GM18511 (cell line): ENCODE measurements at regions not wholly inside any gene's neighbourhood (a gene's known extent, or its start where the extent isn't known, plus 50 kb on each side); places are given as distances from the start of the nearest gene placed in this dataset.

ENCODE experiments used
- ATAC-seq: cut with Tn5 transposase; IDR thresholded peaks from one replicate; pipeline ENCODE4 v1.9.1; 2021; ENCODE audit warnings: mild to moderate bottlenecking, moderate library complexity; ENCODE audit not compliant: unreplicated experiment

GRCh38 chr7:25762511-25763462 is 389.2 kb upstream of the NFE2L3 start:
- ATAC-seq: no peak

GRCh38 chr7:25763463-25763860 is 388.5 kb upstream of the NFE2L3 start:
- no peak for ATAC-seq

DNA sequence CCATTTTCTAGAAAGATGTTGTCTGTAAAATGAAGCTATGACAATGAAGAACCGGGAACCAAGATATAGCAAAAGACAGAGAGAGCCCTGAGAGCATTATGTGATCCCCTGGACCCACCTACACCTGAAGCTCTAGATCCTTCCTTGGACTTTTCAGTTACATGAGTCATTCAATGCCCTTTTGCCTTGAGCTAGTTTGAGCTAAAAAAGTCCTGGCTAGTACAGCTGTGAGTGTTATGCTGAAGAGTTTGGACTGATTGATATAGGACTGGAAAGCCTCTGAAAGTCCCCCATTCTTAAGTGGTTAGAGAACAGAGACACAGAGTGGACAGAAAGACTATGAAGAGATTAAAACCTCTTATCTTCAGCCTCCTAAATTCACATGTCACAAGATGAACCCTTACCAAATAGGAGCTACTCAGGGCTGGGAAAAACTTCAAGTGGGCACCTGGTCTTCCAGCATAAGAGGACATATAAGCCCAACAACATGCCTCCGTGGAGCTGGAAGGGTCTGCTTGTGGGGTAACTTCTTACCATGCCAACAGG is 386.8 kb upstream of the NFE2L3 start:
- ATAC-seq: no peak

DNA sequence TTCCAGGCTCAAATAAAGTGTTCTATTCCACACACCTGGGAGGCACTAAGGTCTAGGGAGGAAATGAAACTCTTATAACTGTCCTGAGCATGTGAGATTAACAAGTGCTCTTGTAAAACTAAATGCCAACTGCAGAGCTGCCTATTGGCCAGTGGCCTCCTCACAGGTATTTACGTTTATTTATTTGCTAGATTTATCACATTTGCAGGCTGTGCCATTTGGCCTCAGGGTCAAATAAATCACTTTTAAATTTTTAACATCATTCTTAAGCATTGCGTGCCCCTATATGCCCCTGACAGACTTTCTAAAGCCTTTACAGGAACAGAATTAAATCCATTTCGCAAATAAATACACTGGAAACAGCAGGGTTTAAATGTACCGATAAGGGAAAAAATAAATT is 381.8 kb upstream of the NFE2L3 start:
- no peak for ATAC-seq

- no peak for ATAC-seq
Observed at GRCh38 chr7:25770670-25771069, 381.3 kb upstream of the NFE2L3 start.

- no peak for ATAC-seq
Observed at GRCh38 chr7:25771491-25771890, 380.5 kb upstream of the NFE2L3 start.

DNA sequence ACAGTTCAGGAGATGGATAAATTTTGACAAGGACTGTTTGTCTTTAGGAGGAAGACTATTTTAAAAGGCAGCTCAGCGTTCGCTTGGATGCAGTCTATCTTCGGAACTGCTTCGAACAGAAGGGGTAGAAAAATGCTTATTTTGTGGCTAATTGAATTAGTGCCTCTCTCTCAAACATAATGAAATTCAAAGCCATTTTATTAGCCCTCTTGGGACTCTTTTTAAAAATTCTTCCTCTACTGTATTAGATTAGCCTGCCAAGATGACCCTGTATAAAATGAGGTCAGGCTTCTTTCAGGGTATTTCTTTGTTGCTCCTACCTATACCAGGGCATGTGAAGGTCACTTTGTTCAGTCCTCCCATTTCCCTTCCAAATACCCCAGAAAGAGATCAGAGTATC is 379.2 kb upstream of the NFE2L3 start:
- no peak for ATAC-seq

GRCh38 chr7:25774675-25775074 is 377.3 kb upstream of the NFE2L3 start:
- no peak for ATAC-seq

GRCh38 chr7:25775570-25775969 is 376.4 kb upstream of the NFE2L3 start:
- no peak for ATAC-seq

DNA sequence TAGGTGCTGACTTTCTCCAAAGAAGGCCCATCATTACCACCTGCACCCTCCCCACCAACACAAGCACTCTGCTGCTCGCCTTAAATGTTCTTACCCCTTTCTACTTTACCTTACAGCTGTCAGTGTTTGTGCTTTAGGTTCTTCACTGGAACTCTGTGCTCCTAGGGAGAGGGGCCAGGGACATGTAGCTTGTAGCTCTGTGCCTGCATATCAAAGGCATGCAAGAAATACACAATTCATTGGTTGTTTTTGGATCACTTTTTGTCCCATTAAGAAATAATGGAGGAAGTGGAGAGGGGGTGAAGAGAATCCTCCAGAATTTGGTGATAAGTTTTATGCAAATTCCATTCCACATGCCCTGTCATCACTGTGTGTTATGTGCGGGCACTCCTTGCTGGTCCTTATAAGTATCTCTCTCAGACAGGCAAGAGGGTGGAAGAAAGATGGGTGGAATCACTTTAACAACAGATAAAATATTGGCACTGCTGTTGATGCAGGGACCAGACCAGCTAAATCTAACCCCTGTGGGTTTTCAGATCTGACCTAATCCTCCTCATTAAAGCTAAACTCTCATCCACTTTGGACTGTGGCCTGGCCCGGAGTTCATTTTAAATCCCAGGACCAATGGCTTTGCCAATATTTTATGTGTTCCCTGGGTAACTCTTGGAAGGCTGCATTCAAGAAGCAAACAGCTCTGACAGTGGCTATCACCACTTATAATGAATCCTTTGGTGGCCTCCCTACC is 375.8 kb upstream of the NFE2L3 start:
- no peak for ATAC-seq

- no peak for ATAC-seq
Observed at GRCh38 chr7:25776744-25777123, 375.3 kb upstream of the NFE2L3 start.

DNA sequence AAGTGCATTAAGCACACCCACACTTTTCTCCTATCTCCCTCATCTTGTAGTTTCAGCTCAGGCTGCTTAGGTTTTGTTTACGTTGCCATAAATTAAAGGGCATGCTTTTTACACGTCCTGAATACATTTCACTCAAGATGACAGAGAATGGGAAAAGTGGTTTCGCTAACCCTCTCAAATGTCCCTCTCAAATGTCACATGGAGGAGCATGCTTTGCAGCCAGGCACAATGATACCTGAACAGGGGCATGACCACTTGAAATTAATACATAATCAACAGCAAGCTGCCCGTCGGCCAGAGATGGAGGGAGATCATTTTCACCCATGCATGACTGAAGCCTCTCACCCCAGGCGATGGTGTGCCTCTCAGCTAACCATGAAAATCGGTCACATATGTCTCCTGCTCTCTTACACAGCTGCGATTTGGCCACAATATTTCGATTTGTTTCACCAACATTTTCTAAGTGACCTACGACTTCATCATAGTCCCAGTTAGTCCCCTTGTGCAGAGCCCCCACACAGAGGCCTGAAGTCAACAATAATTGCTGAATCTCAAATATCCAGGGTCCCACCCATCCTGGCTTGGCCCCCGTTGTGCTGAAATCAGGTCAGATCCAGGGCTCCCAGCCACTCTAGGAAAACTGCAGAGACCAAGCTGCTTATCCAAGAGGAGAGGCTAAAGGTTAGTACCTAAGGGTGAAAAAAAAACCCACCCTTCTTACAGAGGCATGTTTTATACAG is 373.9 kb upstream of the NFE2L3 start:
- no peak for ATAC-seq

GRCh38 chr7:25779002-25779546 is 372.9 kb upstream of the NFE2L3 start:
- ATAC-seq: no peak

DNA sequence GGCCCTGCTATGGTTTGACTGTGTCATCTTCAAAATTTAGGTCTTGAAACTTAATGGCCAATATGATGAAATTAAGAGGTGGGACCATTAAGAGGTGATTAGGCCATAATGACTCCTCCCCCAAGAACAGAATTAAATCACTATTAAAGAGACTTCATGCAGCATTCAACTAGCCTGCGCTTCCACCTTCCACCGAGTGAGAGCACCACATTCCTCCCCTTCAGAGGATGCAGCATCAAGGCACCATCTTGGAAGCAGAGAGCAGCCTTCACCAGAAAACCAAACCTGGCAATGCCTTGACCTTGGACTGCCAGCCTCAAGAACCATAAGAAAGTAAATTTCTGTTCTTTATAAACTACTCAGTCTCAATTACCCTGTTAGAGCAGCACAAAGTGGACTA is 371.1 kb upstream of the NFE2L3 start:
- ATAC-seq: no peak

- no peak for ATAC-seq
Observed at GRCh38 chr7:25781704-25782103, 370.3 kb upstream of the NFE2L3 start.

GRCh38 chr7:25786936-25787335 is 365.1 kb upstream of the NFE2L3 start:
- ATAC-seq: no peak

GRCh38 chr7:25787336-25787735 is 364.7 kb upstream of the NFE2L3 start:
- no peak for ATAC-seq

DNA sequence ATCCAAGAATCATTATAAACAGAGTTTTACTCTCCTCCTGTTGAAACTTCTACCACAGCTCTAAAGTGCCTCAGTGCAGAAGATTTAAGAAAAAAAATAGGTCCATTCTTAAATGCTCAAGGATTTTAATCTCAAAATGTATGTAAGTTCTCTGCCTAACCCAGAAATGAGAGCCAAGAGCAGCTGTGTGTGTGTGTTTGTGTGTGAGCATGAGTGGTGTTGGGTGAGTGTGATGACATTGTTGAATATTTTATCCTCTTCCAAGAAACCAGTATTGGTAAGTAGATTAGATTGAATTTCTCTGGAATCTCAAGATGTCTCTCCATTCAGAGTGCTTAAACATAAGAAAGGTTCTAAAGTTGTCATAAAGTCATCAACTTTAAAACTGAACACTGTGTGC is 363.6 kb upstream of the NFE2L3 start:
- no peak for ATAC-seq

GRCh38 chr7:25788961-25789620 is 362.9 kb upstream of the NFE2L3 start:
- ATAC-seq: no peak
